PFSK-1 (cell line): ENCODE measurements at regions not wholly inside any gene's neighbourhood (a gene's known extent, or its start where the extent isn't known, plus 50 kb on each side); places are given as distances from the start of the nearest gene placed in this dataset.

Experiments used
- FOXP2 ChIP-seq: optimal IDR thresholded peaks from 2 replicates; pipeline ENCODE3; 2011; ENCODE audit warnings: borderline replicate concordance, control low read depth, inconsistent platforms; ENCODE audit not compliant: insufficient read depth; ENCODE audit errors: extremely low read length, extremely low read depth
- POLR2AphosphoS5 ChIP-seq: IDR thresholded peaks from 2 replicates; pipeline ENCODE4 v1.6.1; 2012; ENCODE audit warnings: low read depth, mild to moderate bottlenecking, control low read depth, low read length, moderate library complexity
- SIN3A ChIP-seq: IDR thresholded peaks from 2 replicates; pipeline ENCODE4 v1.6.1; 2012; ENCODE audit warnings: mild to moderate bottlenecking, low read length, moderate library complexity, borderline replicate concordance; ENCODE audit not compliant: insufficient read depth
- TAF1 ChIP-seq: IDR thresholded peaks from 2 replicates; pipeline ENCODE4 v1.6.1; 2012; ENCODE audit warnings: low read length, control low read depth, borderline replicate concordance; ENCODE audit not compliant: insufficient read depth
- TF ChIP-seq, protein P1 (sequence below), 2 experiments: IDR thresholded peaks; 2 replicates each; pipeline versions ENCODE4 v1.6.1 to v1.8.0; 2011 to 2012; ENCODE audit warnings: low read depth in 2 of 2, low read length in 2 of 2, control low read depth in 1 of 2, inconsistent platforms in 1 of 2, mild to moderate bottlenecking in 1 of 2, moderate library complexity in 1 of 2; ENCODE audit not compliant: insufficient read depth in 1 of 2

DNA sequence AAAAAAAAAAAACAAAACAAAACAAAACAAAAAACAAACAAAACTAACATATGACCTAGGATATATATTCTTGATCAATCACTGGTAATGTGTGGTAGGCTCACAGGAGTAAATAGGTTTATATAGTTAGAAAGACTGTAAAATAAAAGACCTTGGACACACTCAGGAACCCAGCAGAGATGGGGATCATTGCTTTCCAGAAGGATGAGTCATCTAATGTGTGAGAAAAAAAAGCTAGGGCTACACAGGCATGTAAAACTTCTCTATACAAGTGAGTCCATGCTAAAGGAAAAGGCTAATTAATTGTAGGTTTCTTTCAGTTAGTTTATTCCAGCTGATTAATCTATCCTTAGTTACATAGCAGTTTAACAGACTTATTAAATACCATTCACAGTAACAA lies 710.3 kb upstream of the ARPP21 start:
- TF ChIP-seq, protein P1, sequence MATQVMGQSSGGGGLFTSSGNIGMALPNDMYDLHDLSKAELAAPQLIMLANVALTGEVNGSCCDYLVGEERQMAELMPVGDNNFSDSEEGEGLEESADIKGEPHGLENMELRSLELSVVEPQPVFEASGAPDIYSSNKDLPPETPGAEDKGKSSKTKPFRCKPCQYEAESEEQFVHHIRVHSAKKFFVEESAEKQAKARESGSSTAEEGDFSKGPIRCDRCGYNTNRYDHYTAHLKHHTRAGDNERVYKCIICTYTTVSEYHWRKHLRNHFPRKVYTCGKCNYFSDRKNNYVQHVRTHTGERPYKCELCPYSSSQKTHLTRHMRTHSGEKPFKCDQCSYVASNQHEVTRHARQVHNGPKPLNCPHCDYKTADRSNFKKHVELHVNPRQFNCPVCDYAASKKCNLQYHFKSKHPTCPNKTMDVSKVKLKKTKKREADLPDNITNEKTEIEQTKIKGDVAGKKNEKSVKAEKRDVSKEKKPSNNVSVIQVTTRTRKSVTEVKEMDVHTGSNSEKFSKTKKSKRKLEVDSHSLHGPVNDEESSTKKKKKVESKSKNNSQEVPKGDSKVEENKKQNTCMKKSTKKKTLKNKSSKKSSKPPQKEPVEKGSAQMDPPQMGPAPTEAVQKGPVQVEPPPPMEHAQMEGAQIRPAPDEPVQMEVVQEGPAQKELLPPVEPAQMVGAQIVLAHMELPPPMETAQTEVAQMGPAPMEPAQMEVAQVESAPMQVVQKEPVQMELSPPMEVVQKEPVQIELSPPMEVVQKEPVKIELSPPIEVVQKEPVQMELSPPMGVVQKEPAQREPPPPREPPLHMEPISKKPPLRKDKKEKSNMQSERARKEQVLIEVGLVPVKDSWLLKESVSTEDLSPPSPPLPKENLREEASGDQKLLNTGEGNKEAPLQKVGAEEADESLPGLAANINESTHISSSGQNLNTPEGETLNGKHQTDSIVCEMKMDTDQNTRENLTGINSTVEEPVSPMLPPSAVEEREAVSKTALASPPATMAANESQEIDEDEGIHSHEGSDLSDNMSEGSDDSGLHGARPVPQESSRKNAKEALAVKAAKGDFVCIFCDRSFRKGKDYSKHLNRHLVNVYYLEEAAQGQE (IDR thresholded peaks at IDR 0.05; ENCODE audit: insufficient read depth in 1 of 2, low read depth in 2 of 2, low read length in 2 of 2) = no peak
- TF ChIP-seq SIN3A (no peak), TAF1 (no peak), POLR2AphosphoS5 (no peak), FOXP2 (no peak)

DNA sequence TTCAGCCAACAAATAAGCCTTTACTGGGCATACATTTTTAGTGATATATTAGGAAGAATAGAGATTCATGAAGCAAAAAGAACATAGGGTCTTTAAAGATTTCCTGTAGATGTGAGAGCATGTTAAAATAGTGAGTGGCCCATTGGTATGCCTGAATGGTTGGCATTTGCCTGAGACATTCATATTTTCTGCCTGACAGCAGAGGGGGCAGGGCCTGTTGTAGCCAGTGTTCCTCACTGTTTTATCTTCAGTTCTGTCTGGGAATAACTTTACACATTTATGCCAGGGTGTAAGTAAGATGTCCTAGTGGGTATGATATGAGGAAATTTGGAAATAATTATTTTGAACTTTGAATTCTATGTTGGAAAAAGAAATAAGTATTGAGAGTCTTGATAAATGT lies 704.7 kb upstream of the ARPP21 start:
- TF ChIP-seq SIN3A (no peak), FOXP2 (no peak), TAF1 (no peak), POLR2AphosphoS5 (no peak)
- TF ChIP-seq, protein P1 (IDR thresholded peaks at IDR 0.05; ENCODE audit: insufficient read depth in 1 of 2, low read depth in 2 of 2, low read length in 2 of 2) = no peak

DNA sequence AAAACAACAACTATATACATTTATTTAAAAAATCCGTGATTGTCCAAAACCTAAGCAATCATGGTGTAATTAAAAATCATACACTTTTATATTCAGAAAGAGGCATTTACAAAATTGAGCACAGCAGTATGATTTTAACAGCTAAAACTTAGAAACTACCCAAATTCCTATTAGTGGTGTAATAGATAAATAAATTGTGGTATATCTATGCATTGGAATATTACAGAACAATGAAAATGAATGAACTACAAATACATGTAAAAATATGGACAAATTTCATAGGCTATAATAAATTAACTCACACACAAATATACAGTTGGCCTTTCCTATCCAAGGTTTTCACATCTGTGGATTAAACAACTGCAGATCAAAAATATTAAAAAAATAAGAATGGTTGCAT lies 700.5 kb upstream of the ARPP21 start:
- TF ChIP-seq FOXP2 = no peak
- no peak for TF ChIP-seq POLR2AphosphoS5
- no peak for TF ChIP-seq SIN3A
- TF ChIP-seq TAF1 = no peak
- TF ChIP-seq, protein P1 (IDR thresholded peaks at IDR 0.05; ENCODE audit: insufficient read depth in 1 of 2, low read depth in 2 of 2, low read length in 2 of 2) = no peak

DNA sequence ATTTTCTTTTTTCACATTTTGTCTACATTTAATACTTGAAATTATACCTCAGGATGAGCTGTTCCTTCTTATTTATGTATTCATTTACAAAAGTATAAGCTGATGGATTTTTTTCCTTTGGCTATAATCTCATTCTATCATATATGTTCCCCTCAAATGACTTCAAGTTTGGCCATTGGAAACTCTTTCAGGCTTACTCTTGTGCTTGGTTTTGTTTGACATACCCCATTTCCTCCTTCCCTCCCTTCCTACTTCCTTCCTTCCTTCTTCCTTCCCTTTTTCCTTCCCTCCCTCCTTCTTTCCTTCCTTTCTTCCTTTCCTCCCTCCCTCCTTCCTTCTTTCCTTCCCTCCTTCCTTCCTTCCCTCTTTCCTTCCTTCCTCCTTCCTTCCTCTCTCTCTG lies 697.1 kb upstream of the ARPP21 start:
- TF ChIP-seq POLR2AphosphoS5 = no peak

DNA sequence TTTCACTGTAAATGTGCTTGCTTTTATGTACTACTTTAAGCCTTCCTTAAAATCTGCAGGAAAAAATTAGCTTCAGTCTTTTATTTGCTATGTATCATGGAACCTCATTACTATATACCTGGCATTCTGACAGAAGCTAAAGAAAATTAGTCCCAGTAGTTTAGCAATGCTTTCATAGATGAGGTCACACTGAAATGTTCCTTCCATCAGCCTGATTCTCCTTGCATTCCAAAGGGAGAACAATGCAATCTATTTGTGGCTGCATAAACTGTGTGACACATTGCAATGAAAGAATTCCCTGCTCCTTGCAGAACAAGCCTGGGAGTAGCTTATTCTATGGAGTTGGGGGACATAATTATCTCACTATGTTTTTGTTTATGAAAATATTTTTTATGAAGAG lies 691.5 kb upstream of the ARPP21 start:
- TF ChIP-seq SIN3A (no peak), TAF1 (no peak), FOXP2 (no peak), POLR2AphosphoS5 (no peak)
- TF ChIP-seq, protein P1 (IDR thresholded peaks at IDR 0.05; ENCODE audit: insufficient read depth in 1 of 2, low read depth in 2 of 2, low read length in 2 of 2) = no peak
